K562 (cell line): ENCODE measurements at regions not wholly inside any gene's neighbourhood (a gene's known extent, or its start where the extent isn't known, plus 50 kb on each side); places are given as distances from the start of the nearest gene placed in this dataset.
"Not testable (repeated sequence)": the region's sequence is repeated elsewhere in the genome, so short reads cannot be mapped to it uniquely, and the experiment has no call there.

ENCODE experiments used
- ATAC-seq: fragments of 200-7000 bp; cut with Tn5 transposase; 3 replicates; pipeline ENCODE4 v1.9.1; 2020; ENCODE audit warnings: moderate library complexity
- BruUV-seq: library from RNA; stranded (reverse); fragments of 400-500 nt; replicated peaks from 2 replicates; lab custom pipeline; 2021; lab: Mats Ljungman, UMichigan
- CTCF ChIA-PET: fragments of 300-600 bp; formaldehyde crosslinking; extraction: SDS; loops from one replicate; lab custom pipeline; 2021; ENCODE audit warnings: low intra/inter-chr PET ratio; lab: Yijun Ruan, JAX
- POLR2A ChIA-PET: fragments of 300-600, 350-650 bp; sonication (Branson Sonifier 250); formaldehyde crosslinking; extraction: SDS; loops from one replicate; lab custom pipeline; 2021; ENCODE audit warnings: antibody characterized with exemption, inconsistent platforms; lab: Yijun Ruan, JAX
- DNase-seq, 4 experiments: peaks; one replicate each; pipeline versions ENCODE4 v3.0.0 to v3.0.0-alpha.2; 2011 to 2018; ENCODE audit warnings: low spot score in 3 of 4, mixed read lengths in 3 of 4; ENCODE audit errors: extremely low read depth in 1 of 4
- FAIRE-seq: peaks from 2 replicates; lab custom pipeline; 2011; peaks lifted over from hg19 to GRCh38; lab: Jason Lieb, UNC
- H2AFZ ChIP-seq: 2 replicates; pipeline ENCODE4 v1.6.0; 2011; ENCODE audit warnings: low read depth, low read length, control low read depth, inconsistent platforms
- H3K27ac ChIP-seq: fragments of 200-600 bp; 3 replicates; pipeline ENCODE4 v1.8.0; 2011; ENCODE audit warnings: low read depth, mild to moderate bottlenecking, control low read depth, inconsistent platforms, low read length, moderate library complexity, mixed read lengths; ENCODE audit errors: extremely low read depth
- H3K27me3 ChIP-seq, 2 experiments: fragments of 300-600 bp in 1 of 2; 2 replicates in 1 of 2; 3 replicates in 1 of 2; pipeline versions ENCODE4 v1.6.0 to v1.8.0; 2011; ENCODE audit warnings: inconsistent platforms in 2 of 2, low read length in 2 of 2, mild to moderate bottlenecking in 1 of 2, mixed read lengths in 1 of 2, moderate library complexity in 1 of 2; ENCODE audit not compliant: control insufficient read depth in 2 of 2, insufficient read depth in 2 of 2
- H3K36me3 ChIP-seq: fragments of 300-600 bp; 3 replicates; pipeline ENCODE4 v1.8.0; 2011; ENCODE audit warnings: mild to moderate bottlenecking, low read length, inconsistent platforms; ENCODE audit not compliant: control insufficient read depth, insufficient read depth
- H3K4me1 ChIP-seq, 2 experiments: fragments of 200-600 bp in 1 of 2; replicated peaks in 1 of 2; 2 replicates in 1 of 2; 3 replicates in 1 of 2; pipeline versions ENCODE4 v1.5.1 to v1.8.0; 2011; ENCODE audit warnings: inconsistent platforms in 2 of 2, low read length in 2 of 2, mild to moderate bottlenecking in 1 of 2, mixed read lengths in 1 of 2, moderate library complexity in 1 of 2; ENCODE audit not compliant: control insufficient read depth in 2 of 2, insufficient read depth in 2 of 2
- H3K4me2 ChIP-seq: 2 replicates; pipeline ENCODE4 v1.6.1; 2011; ENCODE audit warnings: low read length, control low read depth, inconsistent platforms, mixed read lengths; ENCODE audit not compliant: insufficient read depth
- H3K4me3 ChIP-seq: fragments of 200-600 bp; sonication (generic), shearing (Covaris generic); 2 replicates; pipeline ENCODE4 v1.5.1; 2016; ENCODE audit warnings: control low read depth, inconsistent platforms
- H3K79me2 ChIP-seq: fragments of 200-600 bp; 3 replicates; pipeline ENCODE4 v1.8.0; 2011; ENCODE audit warnings: low read length, inconsistent platforms; ENCODE audit not compliant: control insufficient read depth, insufficient read depth
- H3K9ac ChIP-seq, 2 experiments: 2 replicates each; pipeline versions ENCODE4 v1.6.0 to v1.6.1; 2011; ENCODE audit warnings: low read depth in 2 of 2, low read length in 2 of 2, control low read depth in 1 of 2, inconsistent platforms in 1 of 2, mild to moderate bottlenecking in 1 of 2, mixed read lengths in 1 of 2; ENCODE audit not compliant: insufficient read depth in 1 of 2
- H3K9me1 ChIP-seq: one replicate; pipeline ENCODE4 v1.6.0; 2011; ENCODE audit warnings: inconsistent platforms, mild to moderate bottlenecking, low read length, moderate library complexity; ENCODE audit not compliant: control insufficient read depth, insufficient read depth
- H3K9me3 ChIP-seq: replicated peaks from 2 replicates; pipeline ENCODE4 v1.5.1; 2011; ENCODE audit warnings: low read depth, low read length, inconsistent platforms; ENCODE audit not compliant: control insufficient read depth, insufficient read depth
- H4K20me1 ChIP-seq: replicated peaks from 2 replicates; pipeline ENCODE4 v1.6.1; 2011; ENCODE audit warnings: low read length, inconsistent platforms, mixed read lengths; ENCODE audit not compliant: control insufficient read depth, insufficient read depth
- ADNP ChIP-seq: fragments of 200-800 bp; sonication (Bioruptor generic); IDR thresholded peaks from 2 replicates; pipeline ENCODE4 v1.6.1; 2016; ENCODE audit warnings: missing genetic modification characterization, missing compliant biosample characterization
- CHD2 ChIP-seq: IDR thresholded peaks from 2 replicates; pipeline ENCODE4 v1.6.1; 2011; ENCODE audit warnings: low read depth, low read length
- GABPA ChIP-seq: fragments of 200-800 bp; sonication (Bioruptor generic); conservative IDR thresholded peaks from 2 replicates; pipeline ENCODE4 v1.6.1; 2016; ENCODE audit warnings: low read depth, missing genetic modification characterization, missing compliant biosample characterization
- HOXB6 ChIP-seq: fragments of 250-450 bp; sonication (Bioruptor Pico); IDR thresholded peaks from 2 replicates; pipeline ENCODE4 v1.5.1; 2022; ENCODE audit warnings: mild to moderate bottlenecking, borderline replicate concordance
- ZNF146 ChIP-seq: IDR thresholded peaks from one replicate; pipeline ENCODE4 v1.6.1; 2018; ENCODE audit warnings: missing compliant biosample characterization; ENCODE audit not compliant: unreplicated experiment
- ZNF436 ChIP-seq: fragments of 250-450, 450-650 bp; sonication (Bioruptor Pico); formaldehyde crosslinking; IDR thresholded peaks from 2 replicates; pipeline ENCODE4 v1.7.0; 2020; ENCODE audit warnings: mild to moderate bottlenecking
- ZNF551 ChIP-seq: fragments of 250-450 bp; sonication (Bioruptor Pico); IDR thresholded peaks from 2 replicates; pipeline ENCODE4 v1.5.0; 2021; ENCODE audit warnings: mild to moderate bottlenecking, moderate library complexity
- WGBS: fragments of 100-300 bp; shearing (Covaris generic); methylation state at CpG from one replicate; pipeline ENCODE4 v1.1.6; 2016; ENCODE audit warnings: low coverage, mixed read lengths; ENCODE audit not compliant: insufficient coverage; ENCODE audit errors: missing lambda C conversion rate; 5-methylcytosine and 5-hydroxymethylcytosine counted together
- in situ Hi-C: fragments of 300-500 bp; cut with MboI; formaldehyde crosslinking; loops from 4 replicates; pipeline ENCODE4 v1.15.0; 2018; ENCODE audit warnings: inconsistent platforms, mixed read lengths
- intact Hi-C: fragments of 100-400 bp; cut with micrococcal nuclease; formaldehyde crosslinking; loops from 2 replicates; pipeline ENCODE4 v1.14.2; 2022

DNA sequence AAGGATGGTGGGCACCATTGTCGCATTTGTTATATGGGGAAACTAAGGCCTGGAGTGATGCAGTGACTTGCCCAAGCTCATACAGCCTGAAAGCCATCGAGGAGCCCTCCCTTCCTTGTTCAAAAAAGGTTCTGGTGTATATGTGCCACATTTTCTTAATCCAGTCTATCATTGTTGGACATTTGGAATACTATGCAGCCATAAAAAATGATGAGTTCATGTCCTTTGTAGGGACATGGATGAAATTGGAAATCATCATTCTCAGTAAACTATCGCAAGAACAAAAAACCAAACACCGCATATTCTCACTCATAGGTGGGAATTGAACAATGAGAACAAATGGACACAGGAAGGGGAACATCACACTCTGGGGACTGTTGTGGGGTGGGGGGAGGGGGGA is 191.4 kb downstream of the MN1 start:
- H3K4me1 ChIP-seq = peaks cover 0 to 21% of the 10 kb centered on the region in 2 experiments; a peak in 2 of 5 replicates
- DNase-seq, H4K20me1 ChIP-seq, CTCF ChIA-PET, POLR2A ChIA-PET, H3K36me3 ChIP-seq, intact Hi-C loops, BruUV-seq, H3K4me2 ChIP-seq, H2AFZ ChIP-seq, H3K4me3 ChIP-seq, FAIRE-seq, H3K9me1 ChIP-seq, H3K9ac ChIP-seq, ATAC-seq, H3K9me3 ChIP-seq, H3K27ac ChIP-seq, H3K79me2 ChIP-seq, in situ Hi-C loops: not testable (repeated sequence)
- TF ChIP-seq ZNF146 (CRISPR knock-in tag) = peak; percentile 11
- 15% methylated on average over 2 of the region's 4 CpGs for WGBS
- peaks cover 4 to 29% of the 10 kb centered on the region in 2 experiments; a peak in 4 of 5 replicates for H3K27me3 ChIP-seq

GRCh38 chr22:27610863-27611786 is 190.4 kb downstream of the MN1 start:
- Histone ChIP-seq H2AFZ (no peak overlapping the region), H3K4me2 (no peak overlapping the region), H3K9me3 (no peaks in the 10 kb centered on the region), H3K4me3 (no peak overlapping the region), H3K27me3 (peaks cover 4 to 25% of the 10 kb centered on the region in 2 experiments; a peak in 4 of 5 replicates), H3K79me2 (no peaks in the 10 kb centered on the region), H3K27ac (no peak overlapping the region), H3K9ac (no peak overlapping the region), H3K36me3 (no peaks in the 10 kb centered on the region), H3K4me1 (peaks cover 0 to 21% of the 10 kb centered on the region in 2 experiments; a peak in 2 of 5 replicates), H4K20me1 (no peaks in the 10 kb centered on the region), H3K9me1 (no peaks in the 10 kb centered on the region)
- intact Hi-C loops (no loop called here), in situ Hi-C loops (no loop called here)
- no peak for DNase-seq
- TF ChIP-seq ZNF436 (CRISPR knock-in tag) (no peak), ADNP (tag) (no peak), ZNF551 (no peak), HOXB6 (CRISPR knock-in tag) (no peak), GABPA (no peak), CHD2 (peak; percentile 61; the same call in 1 of the 2 replicates)
- BruUV-seq = no TSS peak
- no peak for FAIRE-seq
- no peak for ATAC-seq
- ChIA-PET CTCF (no interaction called here), POLR2A (interaction anchor here (0.5 kb wide), 1 partner anchor 60 kb away, joined by 4 read pairs; no protein-coding TSS in a partner anchor)
- WGBS = 28% methylated on average over 23 of the region's 23 CpGs
